Hepatocyte (in vitro differentiated cells): ENCODE measurements at regions not wholly inside any gene's neighbourhood (a gene's known extent, or its start where the extent isn't known, plus 50 kb on each side); places are given as distances from the start of the nearest gene placed in this dataset.

Experiments
- DNase-seq: peaks from one replicate; pipeline ENCODE4 v3.0.0-alpha.2; 2016; ENCODE audit warnings: low spot score
- H2AFZ ChIP-seq: fragments of 200-600 bp; sonication (generic); 2 replicates; pipeline ENCODE4 v1.6.0; 2016; ENCODE audit warnings: antibody characterized with exemption, mild to moderate bottlenecking
- H3K27ac ChIP-seq: fragments of 200-600 bp; sonication (generic); 2 replicates; pipeline ENCODE4 v1.5.1; 2016; ENCODE audit warnings: mild to moderate bottlenecking
- H3K27me3 ChIP-seq: fragments of 200-600 bp; sonication (generic); 2 replicates; pipeline ENCODE4 v1.6.1; 2016
- H3K36me3 ChIP-seq: fragments of 200-600 bp; sonication (generic); replicated peaks from 2 replicates; pipeline ENCODE4 v1.5.1; 2016; ENCODE audit warnings: low read depth; ENCODE audit not compliant: insufficient read depth
- H3K4me1 ChIP-seq: fragments of 200-600 bp; sonication (generic); 2 replicates; pipeline ENCODE4 v1.5.1; 2016; ENCODE audit warnings: mild to moderate bottlenecking, moderate library complexity; ENCODE audit not compliant: insufficient read depth
- H3K4me2 ChIP-seq: fragments of 200-600 bp; sonication (generic); 2 replicates; pipeline ENCODE4 v1.6.0; 2016
- H3K4me3 ChIP-seq: fragments of 200-600 bp; sonication (generic); 2 replicates; pipeline ENCODE4 v1.5.1; 2016; ENCODE audit warnings: mild to moderate bottlenecking
- H3K79me2 ChIP-seq: fragments of 200-600 bp; sonication (generic); 2 replicates; pipeline ENCODE4 v1.6.0; 2017; ENCODE audit warnings: mild to moderate bottlenecking
- H3K9me2 ChIP-seq: fragments of 200-600 bp; sonication (generic); replicated peaks from 2 replicates; pipeline ENCODE4 v1.6.0; 2017; ENCODE audit warnings: mild to moderate bottlenecking; ENCODE audit not compliant: insufficient read depth
- H3K9me3 ChIP-seq: fragments of 200-600 bp; sonication (generic); 2 replicates; pipeline ENCODE4 v1.5.1; 2016; ENCODE audit warnings: low read depth, mild to moderate bottlenecking
- H4K20me1 ChIP-seq: fragments of 200-600 bp; sonication (generic); 2 replicates; pipeline ENCODE4 v1.6.0; 2016; ENCODE audit warnings: mild to moderate bottlenecking; ENCODE audit not compliant: insufficient read depth, poor library complexity, severe bottlenecking
- CTCF ChIP-seq: fragments of 200-600 bp; sonication (generic); IDR thresholded peaks from 2 replicates; pipeline ENCODE4 v1.5.1; 2016; ENCODE audit warnings: antibody characterized with exemption, mild to moderate bottlenecking; ENCODE audit not compliant: poor library complexity
- EZH2 ChIP-seq: fragments of 200-600 bp; sonication (generic); IDR thresholded peaks from 2 replicates; pipeline ENCODE4 v1.6.1; 2016; ENCODE audit warnings: antibody characterized with exemption, mild to moderate bottlenecking, borderline replicate concordance
- EZH2phosphoT487 ChIP-seq: fragments of 200-600 bp; sonication (generic); IDR thresholded peaks from one replicate; pipeline ENCODE4 v1.6.1; 2018; ENCODE audit warnings: antibody characterized with exemption, mild to moderate bottlenecking, low read depth, moderate library complexity; ENCODE audit not compliant: unreplicated experiment, severe bottlenecking
- WGBS: methylation state at CpG from one replicate; pipeline ENCODE4 v1.1.6; 2016; ENCODE audit warnings: low lambda C conversion rate; ENCODE audit errors: missing lambda C conversion rate; 5-methylcytosine and 5-hydroxymethylcytosine counted together

GRCh38 chrX:44088510-44089144 lies 115.4 kb upstream of the NDP start:
- H3K27ac ChIP-seq = no peak overlapping the region
- TF ChIP-seq EZH2phosphoT487 (no peak), CTCF (no peak), EZH2 (no peak)
- no peaks in the 10 kb centered on the region for H3K4me1 ChIP-seq
- H3K79me2 ChIP-seq = no peaks in the 10 kb centered on the region
- no peak overlapping the region for H2AFZ ChIP-seq
- no peaks in the 10 kb centered on the region for H4K20me1 ChIP-seq
- H3K9me2 ChIP-seq = no peaks in the 10 kb centered on the region
- no peaks in the 10 kb centered on the region for H3K36me3 ChIP-seq
- H3K27me3 ChIP-seq = no peaks in the 10 kb centered on the region
- H3K9me3 ChIP-seq = no peaks in the 10 kb centered on the region
- H3K4me3 ChIP-seq = no peak overlapping the region
- DNase-seq = no peak
- no peak overlapping the region for H3K4me2 ChIP-seq
- WGBS = 87% methylated on average over 6 of the region's 6 CpGs

- Histone ChIP-seq H3K4me3 (no peak overlapping the region), H3K79me2 (no peaks in the 10 kb centered on the region), H3K4me1 (no peaks in the 10 kb centered on the region), H3K36me3 (no peaks in the 10 kb centered on the region), H3K27me3 (no peaks in the 10 kb centered on the region), H4K20me1 (no peaks in the 10 kb centered on the region), H2AFZ (no peak overlapping the region), H3K27ac (no peak overlapping the region), H3K9me2 (no peaks in the 10 kb centered on the region), H3K4me2 (no peak overlapping the region), H3K9me3 (no peaks in the 10 kb centered on the region)
- DNase-seq = no peak
- TF ChIP-seq CTCF (no peak), EZH2phosphoT487 (no peak), EZH2 (no peak)
- WGBS = 36% methylated on average over 1 of the region's 1 CpG
Observed at GRCh38 chrX:44085209-44085608, 112.0 kb upstream of the NDP start.

- no peak for TF ChIP-seq EZH2
- no peak for TF ChIP-seq CTCF
- no peak for TF ChIP-seq EZH2phosphoT487
- Histone ChIP-seq H4K20me1 (no peaks in the 10 kb centered on the region), H3K4me3 (no peak overlapping the region), H2AFZ (no peak overlapping the region), H3K9me3 (no peaks in the 10 kb centered on the region), H3K36me3 (no peaks in the 10 kb centered on the region), H3K27ac (no peak overlapping the region), H3K4me2 (no peak overlapping the region), H3K4me1 (no peaks in the 10 kb centered on the region), H3K27me3 (no peaks in the 10 kb centered on the region), H3K79me2 (no peaks in the 10 kb centered on the region), H3K9me2 (no peaks in the 10 kb centered on the region)
- no peak for DNase-seq
- 89% methylated on average over 5 of the region's 5 CpGs for WGBS
Observed at GRCh38 chrX:44082829-44083228, 109.6 kb upstream of the NDP start.
